NCI-H1048 (cell line): ENCODE measurements at regions not wholly inside any gene's neighbourhood (a gene's known extent, or its start where the extent isn't known, plus 50 kb on each side); places are given as distances from the start of the nearest gene placed in this dataset.

Experiments used
- DNase-seq: peaks from one replicate; lab custom pipeline; 2025; lab: John Stamatoyannopoulos, UW

DNA sequence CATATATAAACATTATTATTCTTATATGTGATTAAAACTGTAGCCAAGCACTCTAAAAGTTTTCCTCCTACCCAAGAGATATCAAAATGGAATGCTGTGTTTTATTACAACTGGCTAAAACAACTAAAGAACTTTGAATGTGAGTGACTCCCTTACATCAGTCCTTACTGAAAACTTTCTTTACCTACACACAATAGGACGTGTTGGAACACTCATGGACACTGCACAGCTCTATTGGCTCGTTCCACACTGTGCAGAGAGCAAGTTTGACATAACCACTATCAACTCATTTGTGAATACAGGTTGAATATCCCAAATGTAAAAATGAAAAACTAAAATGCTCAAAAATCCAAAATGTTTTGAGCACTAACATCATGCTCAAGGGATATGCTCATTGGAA is 650.6 kb downstream of the SLC4A3 start:
- DNase-seq = no peak

DNA sequence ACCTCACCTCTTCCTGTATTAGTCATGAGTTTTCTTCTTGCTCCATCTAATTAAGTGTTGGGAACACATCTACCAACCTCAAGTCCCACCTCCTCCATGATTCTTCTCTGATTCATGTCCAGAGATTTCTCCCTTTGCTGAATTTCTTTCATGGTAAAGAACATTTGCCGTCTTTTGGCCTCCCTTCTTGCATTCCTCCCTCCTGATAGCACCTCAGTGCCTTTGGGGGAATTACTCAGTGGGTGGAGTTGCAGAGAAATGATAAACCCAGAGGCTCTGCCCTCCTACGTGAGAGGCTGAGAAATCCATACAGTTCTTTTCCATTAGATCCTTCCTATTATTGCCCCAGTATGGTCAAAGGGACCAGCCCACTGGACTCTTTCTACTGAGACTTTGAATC is 651.9 kb downstream of the SLC4A3 start:
- no peak for DNase-seq

- DNase-seq = no peak
These were observed 652.4 kb downstream of the SLC4A3 start for GRCh38 chr2:220279840-220280239.

DNA sequence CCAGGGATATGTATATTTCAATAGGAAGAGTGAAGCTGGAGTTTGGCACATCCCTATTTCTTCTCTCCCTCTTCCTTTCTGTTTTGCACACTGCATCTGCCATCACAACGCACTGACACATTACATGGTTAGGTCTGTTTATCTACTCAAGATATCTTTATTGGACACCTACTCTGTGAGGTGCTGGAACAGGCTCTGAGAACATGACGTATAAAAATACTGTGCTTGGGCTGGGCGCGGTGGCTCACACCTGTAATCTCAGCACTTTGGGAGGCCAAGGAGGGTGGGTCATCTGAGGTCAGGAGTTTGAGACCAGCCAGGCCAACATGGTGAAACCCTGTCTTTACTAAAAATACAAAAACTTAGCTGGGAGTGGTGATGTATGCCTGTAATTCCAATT is 653.3 kb downstream of the SLC4A3 start:
- no peak for DNase-seq

DNA sequence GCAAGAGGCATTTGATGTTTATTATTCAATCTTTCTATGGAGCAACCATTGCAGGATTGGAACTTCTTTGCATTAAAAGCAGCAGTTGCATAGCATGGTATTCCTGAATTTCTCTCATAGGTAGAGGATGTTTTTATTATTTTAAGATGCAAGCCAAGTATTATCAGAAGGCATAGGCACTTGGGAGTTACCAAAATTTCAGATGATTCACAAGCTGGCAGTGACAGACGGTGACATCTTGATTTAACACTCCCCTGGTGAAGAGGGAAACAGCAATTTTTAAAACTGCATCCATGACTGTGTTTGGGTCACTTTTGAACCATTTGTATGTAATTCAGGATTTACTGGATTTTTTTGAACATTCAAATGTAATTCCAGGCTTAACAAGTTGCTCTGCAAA is 654.3 kb downstream of the SLC4A3 start:
- DNase-seq = no peak

DNA sequence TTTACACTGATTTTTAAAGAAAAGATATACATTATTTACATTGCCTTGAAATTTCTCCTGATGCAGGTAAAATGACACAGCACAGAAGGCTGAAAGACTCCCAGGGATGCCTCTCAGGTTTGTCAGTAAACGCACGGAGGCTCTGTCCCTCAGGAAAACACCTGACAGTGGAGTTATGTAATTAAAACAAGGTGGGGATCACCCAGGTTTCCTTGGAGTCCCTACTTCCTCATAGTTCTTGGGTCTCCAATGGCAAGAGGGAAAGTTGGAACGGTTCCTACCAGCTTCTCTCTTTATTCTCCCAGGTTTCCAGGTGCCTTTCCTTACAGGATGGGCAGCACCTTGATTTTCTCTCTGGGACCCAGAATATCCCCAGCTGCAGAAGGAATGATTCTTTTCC is 654.8 kb downstream of the SLC4A3 start:
- no peak for DNase-seq

- DNase-seq = no peak
These were observed 666.5 kb downstream of the SLC4A3 start for GRCh38 chr2:220293966-220294365.

DNA sequence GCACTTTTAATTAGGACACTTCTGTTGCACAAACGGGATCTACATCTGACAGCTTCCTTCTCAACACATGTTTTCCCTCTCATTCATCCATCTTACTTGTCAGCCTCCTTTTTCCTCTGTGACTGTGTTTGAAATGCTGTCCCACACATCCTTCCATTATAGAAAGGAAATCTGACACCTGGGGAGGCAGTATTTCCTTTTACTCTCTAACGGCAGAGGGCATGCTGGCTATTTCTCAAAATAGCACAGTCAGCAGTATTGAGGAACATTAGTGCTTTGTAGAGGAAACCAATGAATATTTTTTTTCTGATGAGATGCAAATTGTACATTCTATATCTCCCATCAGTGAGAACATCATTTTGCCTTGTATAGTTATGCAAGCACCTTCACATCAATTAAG is 668.7 kb downstream of the SLC4A3 start:
- DNase-seq = no peak

DNA sequence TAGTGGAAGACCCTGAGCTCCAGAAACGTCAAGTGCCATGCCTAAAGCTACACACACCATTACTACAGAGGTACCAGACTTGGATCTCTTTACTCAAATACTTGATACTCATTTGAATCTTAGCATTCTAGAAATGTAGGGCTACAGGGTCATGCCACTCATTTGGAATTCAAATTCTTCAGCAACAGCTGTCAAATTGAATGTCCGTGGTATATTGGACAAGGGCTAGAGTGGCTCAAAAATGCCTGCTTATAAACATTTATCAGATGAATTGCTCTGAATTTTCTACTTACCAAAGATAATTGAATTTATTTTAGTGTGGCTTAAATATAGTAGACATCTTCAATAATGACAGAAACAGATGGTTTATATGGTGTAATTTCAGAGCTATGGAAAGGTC is 669.7 kb downstream of the SLC4A3 start:
- no peak for DNase-seq

DNA sequence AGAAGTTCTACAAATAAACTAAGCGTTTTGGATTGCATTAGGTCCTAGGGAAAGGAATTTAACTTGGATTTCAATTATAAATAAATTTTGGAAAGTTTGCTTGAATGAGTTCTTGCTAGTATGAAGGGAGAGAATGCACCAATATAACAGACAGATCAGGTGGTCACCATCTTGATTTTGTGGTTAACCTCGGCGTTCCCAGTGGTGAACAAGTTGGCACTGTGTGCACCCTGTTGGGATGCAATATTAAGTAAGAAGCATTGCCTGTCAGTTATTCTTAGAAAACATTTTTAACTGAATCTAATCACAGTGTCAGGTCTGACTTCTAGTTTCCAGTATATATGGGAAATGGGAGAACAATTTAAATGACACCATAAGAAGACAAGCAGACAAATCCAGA is 673.4 kb downstream of the SLC4A3 start:
- no peak for DNase-seq

GRCh38 chr2:220302756-220303155 is 675.3 kb downstream of the SLC4A3 start:
- DNase-seq = no peak

GRCh38 chr2:220309215-220309614 is 681.8 kb downstream of the SLC4A3 start:
- DNase-seq = no peak

DNA sequence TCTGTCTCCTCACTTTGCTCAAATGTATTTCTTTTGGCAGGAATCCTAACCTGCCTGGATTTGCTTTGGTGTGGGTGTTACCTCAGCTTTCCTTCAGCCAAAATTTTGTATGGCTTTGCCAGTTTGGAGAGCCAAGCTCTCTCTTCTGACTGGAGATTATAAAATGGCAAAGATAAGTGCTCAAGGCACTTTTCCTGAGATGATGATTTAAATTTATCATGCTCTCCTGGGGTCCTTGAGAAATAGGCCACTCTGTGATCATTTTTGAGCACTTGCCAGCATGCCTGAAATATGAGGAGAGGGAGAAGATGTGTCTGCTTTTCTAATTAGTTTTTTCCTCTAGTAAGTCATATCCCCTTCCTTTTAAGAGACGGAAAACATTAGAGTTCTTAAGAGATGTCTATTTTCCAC is 683.0 kb downstream of the SLC4A3 start:
- DNase-seq = no peak

DNA sequence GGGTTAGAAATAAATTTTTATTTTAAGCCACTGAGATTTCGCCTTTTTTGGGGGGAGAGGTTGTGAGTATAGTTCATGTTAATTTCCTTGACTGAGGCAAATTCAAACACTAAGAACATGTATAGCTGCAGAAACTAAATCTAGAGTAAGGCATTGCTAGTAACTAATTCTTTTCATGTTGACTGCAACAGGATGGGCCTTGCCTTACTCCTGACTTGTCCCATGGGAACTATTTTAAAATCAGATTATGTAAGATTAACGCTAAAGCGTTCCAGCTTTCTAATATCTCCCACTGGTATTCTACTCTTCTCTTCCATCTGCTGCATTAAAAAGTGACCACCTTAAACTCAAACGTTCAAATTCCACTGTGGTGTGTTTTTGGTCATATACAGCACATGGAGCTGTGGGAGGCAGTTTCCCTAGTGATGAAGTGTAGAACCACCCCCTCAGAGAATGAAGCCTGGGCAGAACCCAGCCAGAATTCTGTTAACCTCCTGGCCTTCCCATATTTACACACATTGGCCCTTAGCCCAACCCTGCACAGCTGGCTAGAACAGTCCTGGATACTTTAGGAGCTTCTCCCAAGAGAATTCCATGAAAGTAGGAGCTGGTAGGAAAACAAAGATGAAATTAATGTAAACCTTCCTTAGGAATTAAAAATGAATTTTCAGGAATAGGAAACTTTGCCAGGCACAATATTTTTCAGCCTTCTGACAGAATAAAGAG is 687.8 kb downstream of the SLC4A3 start:
- DNase-seq = no peak

DNA sequence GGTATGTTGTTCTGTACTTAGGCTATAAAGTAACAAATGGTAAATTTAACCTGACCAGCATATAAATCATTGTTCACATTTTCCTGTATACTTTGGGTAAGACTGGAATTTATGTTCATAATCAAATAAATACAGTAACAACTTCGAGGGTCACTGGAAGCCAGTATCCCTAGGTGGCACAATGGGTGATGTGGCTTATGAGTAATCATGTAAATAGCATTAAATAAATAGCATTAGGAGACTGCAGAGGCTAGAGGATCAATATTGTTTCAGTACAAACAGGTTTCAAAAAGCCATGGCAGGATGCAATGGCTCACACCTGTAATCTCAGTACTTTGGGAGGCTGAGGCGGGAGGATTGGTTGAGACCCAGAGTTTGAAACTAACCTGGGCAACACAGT is 690.6 kb downstream of the SLC4A3 start:
- no peak for DNase-seq

GRCh38 chr2:220318508-220318907 is 691.1 kb downstream of the SLC4A3 start:
- DNase-seq = no peak

- DNase-seq = no peak
These were observed 692.9 kb downstream of the SLC4A3 start for GRCh38 chr2:220320326-220320725.

DNA sequence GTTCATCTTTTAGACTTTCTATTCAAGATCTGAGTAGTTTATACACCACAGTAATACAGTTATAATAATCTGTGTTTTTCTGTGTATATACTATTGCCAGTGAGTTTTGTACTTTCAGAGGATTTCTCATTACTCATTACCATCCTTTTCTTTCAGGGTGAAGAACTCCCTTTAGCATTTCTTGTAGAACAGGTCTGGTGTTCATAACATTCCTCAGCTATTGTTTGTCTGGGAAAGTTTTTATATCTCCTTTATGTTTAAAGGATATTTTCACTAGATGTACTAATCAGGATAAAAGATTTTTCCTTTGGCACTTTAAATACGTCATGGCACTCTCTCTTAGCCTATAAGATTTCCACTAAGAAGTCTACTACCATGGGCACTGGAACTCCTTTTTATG is 705.5 kb downstream of the SLC4A3 start:
- DNase-seq = no peak

DNA sequence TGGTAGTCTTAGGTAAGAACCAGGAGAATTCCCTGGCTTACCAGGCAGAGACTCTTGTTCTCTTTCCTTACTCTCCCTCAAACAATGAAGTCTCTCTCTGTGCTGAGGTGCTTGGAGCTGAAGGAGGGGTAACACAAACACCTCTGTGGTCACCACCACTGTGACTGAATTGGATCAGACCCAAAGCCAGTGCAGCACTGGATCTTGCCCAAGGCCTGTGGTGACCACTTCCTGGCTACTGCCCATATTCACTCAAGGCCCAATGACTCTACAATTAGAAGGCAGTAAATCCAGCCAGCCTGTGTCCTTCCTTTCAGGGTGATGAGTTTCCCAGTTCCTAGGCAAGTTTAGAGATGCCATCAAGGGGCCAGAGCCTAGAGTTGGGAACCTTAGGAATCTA is 706.8 kb downstream of the SLC4A3 start:
- DNase-seq = no peak

GRCh38 chr2:220334871-220335590 is 707.6 kb downstream of the SLC4A3 start:
- no peak for DNase-seq

DNA sequence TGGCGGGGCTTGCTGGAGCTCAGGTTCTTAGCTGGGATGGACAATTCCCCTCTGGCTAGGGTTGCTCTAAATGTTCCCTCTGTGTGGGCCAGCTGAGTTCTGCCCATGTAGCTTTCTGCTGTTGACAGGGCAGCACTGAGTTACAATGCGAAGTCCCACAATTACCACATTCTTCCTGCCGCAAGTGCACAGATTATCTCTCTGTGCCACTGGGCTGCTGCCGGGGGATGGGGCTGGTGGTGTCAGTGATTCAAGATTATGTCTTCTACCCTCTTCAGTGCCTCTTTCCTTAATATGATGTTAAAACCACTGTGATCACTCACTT is 708.1 kb downstream of the SLC4A3 start:
- no peak for DNase-seq

- DNase-seq = no peak
These were observed 709.3 kb downstream of the SLC4A3 start for GRCh38 chr2:220336771-220337170.

- DNase-seq = no peak
These were observed 710.4 kb downstream of the SLC4A3 start for GRCh38 chr2:220337611-220338440.
